BE2C (cell line): ENCODE measurements at regions not wholly inside any gene's neighbourhood (a gene's known extent, or its start where the extent isn't known, plus 50 kb on each side); places are given as distances from the start of the nearest gene placed in this dataset.

Experiments used
- DNase-seq: peaks from one replicate; pipeline ENCODE4 v3.0.0-alpha.2; 2020
- H3K27me3 ChIP-seq: fragments of 250-450 bp; sonication (Bioruptor Pico); 2 replicates; pipeline ENCODE4 v1.5.1; 2020; ENCODE audit warnings: mild to moderate bottlenecking
- H3K36me3 ChIP-seq: fragments of 250-450 bp; sonication (Bioruptor Pico); 2 replicates; pipeline ENCODE4 v1.5.1; 2020; ENCODE audit warnings: mild to moderate bottlenecking
- H3K4me1 ChIP-seq: fragments of 250-450 bp; sonication (Bioruptor Pico); 2 replicates; pipeline ENCODE4 v1.5.1; 2020
- H3K4me3 ChIP-seq: 2 replicates; pipeline ENCODE4 v1.5.1; 2011; ENCODE audit warnings: low read depth, low read length
- H3K9me3 ChIP-seq: fragments of 250-450 bp; sonication (Bioruptor Pico); 2 replicates; pipeline ENCODE4 v1.5.1; 2020
- TF ChIP-seq, protein P1 (sequence below): IDR thresholded peaks from 2 replicates; pipeline ENCODE4 v1.5.1; 2012; ENCODE audit warnings: mild to moderate bottlenecking, low read depth, low read length

DNA sequence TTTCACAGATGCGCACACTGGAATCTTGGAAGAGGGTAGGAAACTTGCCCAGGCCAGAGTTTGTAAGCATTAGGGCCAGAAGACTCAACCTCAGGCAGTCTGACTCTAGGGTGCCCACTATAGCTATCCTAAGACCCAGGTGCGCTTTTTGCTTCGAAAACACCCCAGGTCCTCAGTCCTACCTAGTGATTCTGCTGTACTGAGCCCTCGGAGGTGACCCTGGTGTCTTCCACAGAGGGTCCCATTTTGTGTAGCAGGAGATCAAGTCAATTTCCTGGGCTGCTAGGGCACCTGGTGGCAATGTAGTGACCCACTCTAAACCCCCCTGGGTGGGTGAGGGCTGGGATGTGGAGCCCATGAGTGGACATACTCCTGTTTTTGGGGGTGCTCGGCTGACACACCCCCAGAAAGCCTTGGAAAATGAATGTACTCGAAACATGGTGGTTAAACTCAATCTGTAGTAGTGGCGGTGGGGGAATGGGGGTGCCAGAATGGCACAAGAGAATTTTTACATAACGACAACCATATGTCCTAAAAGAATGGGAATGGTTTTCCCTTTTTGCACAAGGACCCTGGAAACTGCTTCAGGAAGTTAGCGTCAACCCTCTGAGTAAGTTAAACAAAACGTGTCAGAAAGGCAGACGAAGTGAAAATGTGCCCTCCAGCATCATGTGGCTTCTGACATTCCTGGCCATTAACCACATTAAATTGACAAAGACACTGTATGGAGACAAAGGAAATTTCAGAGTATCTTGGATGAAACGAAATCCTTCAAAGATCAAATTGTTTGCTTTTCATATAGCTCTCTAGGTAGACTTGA is 218.0 kb upstream of the COPS8 start:
- TF ChIP-seq, protein P1, sequence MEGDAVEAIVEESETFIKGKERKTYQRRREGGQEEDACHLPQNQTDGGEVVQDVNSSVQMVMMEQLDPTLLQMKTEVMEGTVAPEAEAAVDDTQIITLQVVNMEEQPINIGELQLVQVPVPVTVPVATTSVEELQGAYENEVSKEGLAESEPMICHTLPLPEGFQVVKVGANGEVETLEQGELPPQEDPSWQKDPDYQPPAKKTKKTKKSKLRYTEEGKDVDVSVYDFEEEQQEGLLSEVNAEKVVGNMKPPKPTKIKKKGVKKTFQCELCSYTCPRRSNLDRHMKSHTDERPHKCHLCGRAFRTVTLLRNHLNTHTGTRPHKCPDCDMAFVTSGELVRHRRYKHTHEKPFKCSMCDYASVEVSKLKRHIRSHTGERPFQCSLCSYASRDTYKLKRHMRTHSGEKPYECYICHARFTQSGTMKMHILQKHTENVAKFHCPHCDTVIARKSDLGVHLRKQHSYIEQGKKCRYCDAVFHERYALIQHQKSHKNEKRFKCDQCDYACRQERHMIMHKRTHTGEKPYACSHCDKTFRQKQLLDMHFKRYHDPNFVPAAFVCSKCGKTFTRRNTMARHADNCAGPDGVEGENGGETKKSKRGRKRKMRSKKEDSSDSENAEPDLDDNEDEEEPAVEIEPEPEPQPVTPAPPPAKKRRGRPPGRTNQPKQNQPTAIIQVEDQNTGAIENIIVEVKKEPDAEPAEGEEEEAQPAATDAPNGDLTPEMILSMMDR: no peak
- Histone ChIP-seq H3K4me3 (no peak overlapping the region), H3K36me3 (no peaks in the 10 kb centered on the region), H3K27me3 (0 out of 2 replicates have a peak, but pooled peaks cover 4% of the 10 kb centered on the region), H3K4me1 (no peaks in the 10 kb centered on the region), H3K9me3 (no peaks in the 10 kb centered on the region)
- no peak for DNase-seq

DNA sequence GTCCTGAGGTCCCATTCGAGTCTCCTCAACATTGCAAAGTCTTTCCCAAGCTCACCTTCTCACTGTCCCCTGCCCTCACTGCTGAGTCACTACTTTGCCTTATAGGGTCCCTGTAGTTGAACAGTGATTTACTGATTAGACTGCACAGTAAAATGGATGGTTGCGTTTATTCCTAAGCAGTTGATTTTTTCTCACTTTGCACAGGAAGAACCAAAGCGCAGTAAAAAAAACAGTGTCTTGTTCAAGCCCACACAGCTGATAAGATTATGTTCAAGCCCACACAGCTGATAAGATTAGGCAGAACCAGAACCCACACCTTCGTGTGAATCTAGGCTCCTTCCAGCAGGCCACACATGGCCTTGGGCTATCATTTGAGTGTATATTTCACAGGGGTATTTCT is 215.3 kb upstream of the COPS8 start:
- TF ChIP-seq, protein P1: no peak
- Histone ChIP-seq H3K9me3 (no peaks in the 10 kb centered on the region), H3K36me3 (no peaks in the 10 kb centered on the region), H3K4me3 (no peak overlapping the region), H3K27me3 (peaks cover 21% of the 10 kb centered on the region; the same call in 1 of the 2 replicates), H3K4me1 (no peaks in the 10 kb centered on the region)
- no peak for DNase-seq

DNA sequence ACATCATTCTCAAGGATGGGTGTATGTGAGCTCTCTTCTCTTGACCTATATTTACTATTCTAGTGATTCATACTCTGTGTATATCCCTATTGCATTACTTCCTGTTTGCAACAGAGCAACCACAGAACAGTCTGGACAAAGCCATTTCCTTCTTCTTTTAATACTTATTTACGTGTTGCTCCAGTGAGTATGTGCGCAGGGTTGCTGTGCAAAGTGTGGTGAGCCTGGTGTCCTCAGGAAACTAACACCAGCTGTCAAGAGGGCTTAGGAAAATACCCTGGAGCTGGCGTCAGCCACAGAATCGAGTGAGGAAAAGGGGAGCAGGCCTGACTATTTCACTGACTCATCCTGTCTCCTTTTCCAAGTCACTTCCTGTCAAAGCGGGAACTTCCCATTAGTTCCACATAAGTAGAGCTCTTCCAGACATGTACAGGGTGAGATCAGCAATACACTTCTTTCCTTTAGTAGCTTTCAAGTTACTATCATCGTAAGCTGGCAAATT is 214.1 kb upstream of the COPS8 start:
- Histone ChIP-seq H3K36me3 (no peaks in the 10 kb centered on the region), H3K27me3 (peaks cover 24% of the 10 kb centered on the region; the same call in 1 of the 2 replicates), H3K4me3 (no peak overlapping the region), H3K4me1 (no peaks in the 10 kb centered on the region), H3K9me3 (no peaks in the 10 kb centered on the region)
- TF ChIP-seq, protein P1: no peak
- no peak for DNase-seq

DNA sequence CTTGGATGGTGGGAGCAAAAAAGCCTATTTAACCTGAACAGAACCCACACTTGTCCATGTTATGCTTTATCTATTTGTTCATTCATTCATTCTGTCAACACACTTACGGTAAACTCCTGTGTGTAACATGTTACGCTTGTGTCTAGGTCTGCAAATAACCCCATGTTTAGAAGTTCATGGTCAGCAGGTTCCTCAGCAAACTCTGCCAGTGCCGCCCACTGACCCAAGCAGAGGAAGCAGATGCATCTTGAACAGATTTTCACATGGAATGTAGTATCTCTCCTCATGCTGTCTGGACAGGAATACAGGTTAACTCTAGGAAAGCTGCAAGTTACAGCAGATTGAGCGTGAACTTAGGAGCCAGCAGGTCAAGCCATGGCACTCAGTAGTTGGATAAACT is 213.7 kb upstream of the COPS8 start:
- Histone ChIP-seq H3K4me3 (no peak overlapping the region), H3K9me3 (no peaks in the 10 kb centered on the region), H3K27me3 (peaks cover 24% of the 10 kb centered on the region; the same call in 1 of the 2 replicates), H3K36me3 (no peaks in the 10 kb centered on the region), H3K4me1 (no peaks in the 10 kb centered on the region)
- TF ChIP-seq, protein P1: no peak
- no peak for DNase-seq

DNA sequence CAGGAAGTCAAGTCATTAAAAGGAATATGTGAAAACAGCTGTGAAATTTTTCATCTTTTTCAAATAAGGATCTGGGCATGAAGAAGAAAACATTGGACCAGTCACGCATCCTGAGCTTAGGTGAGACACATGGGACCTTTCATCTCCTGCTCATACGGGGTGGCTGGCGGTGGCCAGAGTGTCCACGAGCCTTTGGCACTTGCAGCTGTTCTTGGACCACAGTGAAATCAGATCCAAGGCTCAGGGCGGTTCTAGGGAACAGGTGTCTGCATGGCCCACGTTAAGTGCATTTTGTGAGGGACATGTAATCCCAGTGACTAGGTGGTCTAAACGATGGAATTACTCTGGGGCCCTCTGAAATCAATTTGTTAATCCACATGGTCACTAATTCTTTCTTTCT is 212.7 kb upstream of the COPS8 start:
- Histone ChIP-seq H3K4me3 (no peak overlapping the region), H3K27me3 (peaks cover 24% of the 10 kb centered on the region; the same call in 1 of the 2 replicates), H3K4me1 (no peaks in the 10 kb centered on the region), H3K9me3 (no peaks in the 10 kb centered on the region), H3K36me3 (no peaks in the 10 kb centered on the region)
- TF ChIP-seq, protein P1: no peak
- no peak for DNase-seq

DNA sequence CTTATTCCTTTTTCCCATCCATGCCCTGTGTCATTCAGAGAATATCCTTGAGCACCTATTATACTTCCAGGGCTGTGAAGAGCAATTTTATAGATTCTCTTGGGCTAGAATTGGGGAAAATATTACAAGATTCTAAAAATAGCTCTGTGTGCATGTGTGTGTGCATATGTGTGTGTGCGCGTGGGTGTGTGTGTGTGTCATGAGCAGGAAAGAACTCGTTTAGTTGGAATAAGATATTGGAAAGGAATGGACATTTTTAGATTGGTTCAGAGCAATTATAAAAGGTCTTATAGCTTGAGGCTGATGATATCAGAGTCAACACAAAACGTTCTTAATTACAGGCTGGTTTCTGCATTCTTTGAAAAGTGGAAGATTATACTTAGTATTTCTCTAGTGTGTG is 212.1 kb upstream of the COPS8 start:
- H3K4me1 ChIP-seq: no peaks in the 10 kb centered on the region
- TF ChIP-seq, protein P1: no peak

More for the DNA sequence above, 212.1 kb upstream of the COPS8 start:
- Histone ChIP-seq H3K27me3 (peaks cover 24% of the 10 kb centered on the region; the same call in 1 of the 2 replicates), H3K4me3 (no peak overlapping the region), H3K9me3 (no peaks in the 10 kb centered on the region), H3K36me3 (no peaks in the 10 kb centered on the region)
- DNase-seq: no peak
